C4-2B (cell line): ENCODE measurements at regions not wholly inside any gene's neighbourhood (a gene's known extent, or its start where the extent isn't known, plus 50 kb on each side); places are given as distances from the start of the nearest gene placed in this dataset.

Experiments
- H3K27ac ChIP-seq: fragments of 450-650 bp; 2 replicates; pipeline ENCODE4 v1.5.1; 2017
- CTCF ChIP-seq: fragments of 450-650 bp; conservative IDR thresholded peaks from 2 replicates; pipeline ENCODE4 v1.5.1; 2017; ENCODE audit warnings: mild to moderate bottlenecking
- ZFX ChIP-seq: fragments of 450-650 bp; IDR thresholded peaks from 2 replicates; pipeline ENCODE4 v1.6.1; 2017

- no peak overlapping the region for H3K27ac ChIP-seq
- TF ChIP-seq CTCF: peak; percentile 94
- TF ChIP-seq ZFX: no peak
These were observed 115.7 kb downstream of the SLC30A10 start for GRCh38 chr1:219812491-219813203.

GRCh38 chr1:219812086-219812485, 116.3 kb downstream of the SLC30A10 start:
- TF ChIP-seq CTCF (no peak), ZFX (no peak)
- H3K27ac ChIP-seq: no peak overlapping the region

DNA sequence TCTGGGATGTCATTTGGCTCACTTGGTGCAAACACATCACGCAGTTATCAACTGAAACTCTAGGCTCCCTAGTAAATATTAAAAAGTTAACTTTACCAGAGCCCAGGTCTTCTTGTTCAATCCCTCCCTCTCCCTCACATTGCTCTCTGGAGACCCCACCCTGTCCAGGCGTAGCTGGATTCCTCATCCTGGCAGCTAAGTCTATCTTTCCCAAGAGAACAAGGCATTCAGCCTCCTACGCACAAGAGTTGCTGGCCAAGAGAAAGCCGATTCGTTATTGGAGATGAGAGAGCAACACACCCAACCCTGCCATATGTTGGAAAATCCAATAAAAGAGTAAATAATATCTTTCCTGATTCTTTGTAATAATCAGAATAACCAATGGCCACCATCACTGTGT, 117.9 kb downstream of the SLC30A10 start:
- TF ChIP-seq ZFX: no peak
- TF ChIP-seq CTCF: no peak
- H3K27ac ChIP-seq: no peak overlapping the region

DNA sequence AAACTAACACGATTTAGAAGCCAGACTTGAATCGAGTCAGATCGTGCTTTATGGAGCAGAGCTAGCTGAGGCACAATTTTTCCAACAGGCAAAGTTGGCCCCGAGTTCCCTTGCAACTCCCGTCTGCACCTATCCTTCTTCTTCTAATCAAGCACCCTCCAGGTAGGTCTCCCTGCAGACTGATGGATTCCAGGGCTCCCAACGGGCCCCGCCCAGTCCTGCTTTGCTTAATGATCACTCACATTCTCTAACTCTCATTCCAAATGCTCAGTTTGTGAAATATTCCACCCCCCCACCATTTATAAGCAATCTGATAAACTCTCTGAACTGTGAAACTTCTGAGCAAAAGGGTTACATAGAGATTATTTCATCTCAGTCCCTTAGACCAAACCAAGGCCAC, 119.6 kb downstream of the SLC30A10 start:
- no peak overlapping the region for H3K27ac ChIP-seq
- no peak for TF ChIP-seq ZFX
- no peak for TF ChIP-seq CTCF

GRCh38 chr1:219806642-219807041, 121.7 kb downstream of the SLC30A10 start:
- TF ChIP-seq CTCF (no peak), ZFX (no peak)
- H3K27ac ChIP-seq: no peak overlapping the region

DNA sequence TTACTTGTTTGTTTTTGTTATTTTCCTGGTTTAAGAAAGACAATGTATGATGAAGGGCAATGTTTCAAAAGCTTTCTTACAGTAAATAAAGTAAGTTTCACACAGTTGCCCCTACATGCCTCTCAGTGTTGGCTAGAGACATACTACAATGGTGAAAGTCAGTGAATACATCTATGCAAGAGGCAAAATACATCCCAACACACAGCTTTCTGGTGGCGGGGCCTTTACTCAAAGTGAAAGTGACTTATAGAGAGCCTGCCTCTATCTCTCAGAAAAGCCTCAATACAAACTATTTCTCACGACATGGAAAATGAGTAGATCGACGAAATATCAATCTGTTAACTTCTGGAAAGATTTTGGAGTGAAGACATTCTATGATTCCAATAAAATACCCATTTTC, 122.3 kb downstream of the SLC30A10 start:
- no peak overlapping the region for H3K27ac ChIP-seq
- no peak for TF ChIP-seq CTCF
- no peak for TF ChIP-seq ZFX

DNA sequence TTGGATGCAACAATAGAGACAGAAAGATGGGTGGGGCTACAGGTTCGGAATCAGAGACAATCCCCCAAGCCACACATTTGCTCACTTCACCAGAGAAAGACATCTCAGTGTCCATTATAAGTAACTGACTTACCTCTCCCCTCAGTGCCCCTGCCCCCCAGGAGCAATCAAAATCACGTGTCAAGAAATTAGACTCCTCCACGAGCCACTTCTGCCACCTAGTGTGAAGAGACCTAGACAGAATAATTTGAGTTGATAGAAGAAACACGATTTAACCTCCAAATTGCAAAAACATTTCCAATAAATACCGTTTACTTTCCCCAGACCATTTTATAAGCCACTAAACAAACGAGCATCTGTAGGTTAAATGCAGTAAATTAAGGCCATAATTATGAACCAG, 123.2 kb downstream of the SLC30A10 start:
- H3K27ac ChIP-seq: no peak overlapping the region
- TF ChIP-seq ZFX: no peak
- TF ChIP-seq CTCF: peak; percentile 56
